ENCODE measurements at regions not wholly inside any gene's neighbourhood (a gene's known extent, or its start where the extent isn't known, plus 50 kb on each side); places are given as distances from the start of the nearest gene placed in this dataset.

DNA sequence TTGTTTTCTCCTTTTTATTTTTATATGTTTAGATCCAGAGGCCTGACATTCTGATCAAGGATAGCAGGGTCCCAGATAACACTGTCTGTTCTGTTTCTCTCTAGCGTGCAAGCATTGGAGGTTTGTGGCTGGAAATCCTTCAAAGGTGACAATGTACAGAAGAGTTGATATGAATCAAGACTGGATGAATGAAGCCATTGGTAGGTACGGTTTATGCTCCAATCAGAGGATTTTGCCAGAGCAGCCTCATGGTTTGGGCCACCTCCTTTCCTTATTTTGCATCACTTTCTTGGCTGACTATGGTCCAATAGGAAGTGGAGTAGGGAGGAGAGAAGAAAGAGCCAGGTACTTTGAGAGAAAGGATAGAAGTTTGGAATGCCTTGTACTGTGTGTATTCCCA, 484.8 kb upstream of the JAG1 start:
- H3K9ac ChIP-seq (ENCODE audit: low read depth, low read length): no peak overlapping the region

GRCh38 chr20:11159728-11160127, 485.9 kb upstream of the JAG1 start:
- H3K4me1 ChIP-seq (ENCODE audit: control insufficient read depth, insufficient read depth, low read length): no peaks in the 10 kb centered on the region
- no peaks in the 10 kb centered on the region for H3K27me3 ChIP-seq (ENCODE audit: control insufficient read depth, insufficient read depth, low read length)
- H3K9ac ChIP-seq (ENCODE audit: low read depth, low read length): no peak overlapping the region
- no peak overlapping the region for H3K27ac ChIP-seq (ENCODE audit: low read depth, low read length)
- H3K9me3 ChIP-seq (ENCODE audit: control insufficient read depth, insufficient read depth, low read length): no peaks in the 10 kb centered on the region
- H3K4me3 ChIP-seq (ENCODE audit: low read depth, low read length): no peak overlapping the region
- no peaks in the 10 kb centered on the region for H3K36me3 ChIP-seq (ENCODE audit: control insufficient read depth, insufficient read depth, low read length)

More for the DNA sequence above, 484.8 kb upstream of the JAG1 start:
- no peaks in the 10 kb centered on the region for H3K36me3 ChIP-seq (ENCODE audit: control insufficient read depth, insufficient read depth, low read length)
- H3K27me3 ChIP-seq (ENCODE audit: control insufficient read depth, insufficient read depth, low read length): no peaks in the 10 kb centered on the region
- no peaks in the 10 kb centered on the region for H3K9me3 ChIP-seq (ENCODE audit: control insufficient read depth, insufficient read depth, low read length)
- H3K4me3 ChIP-seq (ENCODE audit: low read depth, low read length): no peak overlapping the region
- H3K27ac ChIP-seq (ENCODE audit: low read depth, low read length): no peak overlapping the region
- H3K4me1 ChIP-seq (ENCODE audit: control insufficient read depth, insufficient read depth, low read length): no peaks in the 10 kb centered on the region

GRCh38 chr20:11162026-11162775, 488.4 kb upstream of the JAG1 start:
- H3K9me3 ChIP-seq (ENCODE audit: control insufficient read depth, insufficient read depth, low read length): no peaks in the 10 kb centered on the region
- H3K27me3 ChIP-seq (ENCODE audit: control insufficient read depth, insufficient read depth, low read length): no peaks in the 10 kb centered on the region
- H3K9ac ChIP-seq (ENCODE audit: low read depth, low read length): no peak overlapping the region
- H3K4me1 ChIP-seq (ENCODE audit: control insufficient read depth, insufficient read depth, low read length): no peaks in the 10 kb centered on the region
- no peak overlapping the region for H3K27ac ChIP-seq (ENCODE audit: low read depth, low read length)
- no peak overlapping the region for H3K4me3 ChIP-seq (ENCODE audit: low read depth, low read length)
- no peaks in the 10 kb centered on the region for H3K36me3 ChIP-seq (ENCODE audit: control insufficient read depth, insufficient read depth, low read length)

- Histone ChIP-seq H3K27me3 (ENCODE audit: control insufficient read depth, insufficient read depth, low read length) (no peaks in the 10 kb centered on the region), H3K9ac (ENCODE audit: low read depth, low read length) (no peak overlapping the region), H3K4me3 (ENCODE audit: low read depth, low read length) (no peak overlapping the region), H3K4me1 (ENCODE audit: control insufficient read depth, insufficient read depth, low read length) (peaks cover 7% of the 10 kb centered on the region; the same call in 1 of the 2 replicates), H3K9me3 (ENCODE audit: control insufficient read depth, insufficient read depth, low read length) (no peaks in the 10 kb centered on the region), H3K36me3 (ENCODE audit: control insufficient read depth, insufficient read depth, low read length) (no peaks in the 10 kb centered on the region), H3K27ac (ENCODE audit: low read depth, low read length) (no peak overlapping the region)
Observed at GRCh38 chr20:11165789-11166188, 492.0 kb upstream of the JAG1 start.

GRCh38 chr20:11166712-11167111, 492.9 kb upstream of the JAG1 start:
- no peak overlapping the region for H3K9ac ChIP-seq (ENCODE audit: low read depth, low read length)
- no peaks in the 10 kb centered on the region for H3K9me3 ChIP-seq (ENCODE audit: control insufficient read depth, insufficient read depth, low read length)
- H3K4me3 ChIP-seq (ENCODE audit: low read depth, low read length): no peak overlapping the region
- H3K36me3 ChIP-seq (ENCODE audit: control insufficient read depth, insufficient read depth, low read length): no peaks in the 10 kb centered on the region
- H3K27me3 ChIP-seq (ENCODE audit: control insufficient read depth, insufficient read depth, low read length): no peaks in the 10 kb centered on the region
- no peak overlapping the region for H3K27ac ChIP-seq (ENCODE audit: low read depth, low read length)
- H3K4me1 ChIP-seq (ENCODE audit: control insufficient read depth, insufficient read depth, low read length): peaks cover 8% of the 10 kb centered on the region; the same call in 1 of the 2 replicates

DNA sequence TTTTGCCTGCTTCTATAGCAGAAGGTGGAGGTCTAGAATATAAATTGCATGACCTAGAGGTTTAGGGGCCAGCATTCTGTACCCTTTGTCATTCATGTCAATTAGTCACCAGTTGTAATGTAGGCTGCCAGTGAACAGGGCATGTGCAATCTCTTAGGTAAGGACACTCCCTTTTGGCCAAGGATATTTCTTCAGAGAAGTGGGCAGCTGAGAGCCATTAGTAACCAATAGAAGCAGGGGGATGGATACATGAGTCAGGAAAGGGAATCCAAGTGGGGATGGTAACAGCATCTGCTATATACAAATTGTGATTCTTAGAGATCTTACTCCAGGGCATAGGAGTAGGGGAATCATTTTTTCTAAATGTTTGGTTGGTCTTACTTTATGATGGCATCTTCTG, 494.2 kb upstream of the JAG1 start:
- no peak overlapping the region for H3K4me3 ChIP-seq (ENCODE audit: low read depth, low read length)
- no peaks in the 10 kb centered on the region for H3K27me3 ChIP-seq (ENCODE audit: control insufficient read depth, insufficient read depth, low read length)
- H3K9me3 ChIP-seq (ENCODE audit: control insufficient read depth, insufficient read depth, low read length): no peaks in the 10 kb centered on the region
- no peak overlapping the region for H3K27ac ChIP-seq (ENCODE audit: low read depth, low read length)
- peaks cover 8% of the 10 kb centered on the region; the same call in 1 of the 2 replicates for H3K4me1 ChIP-seq (ENCODE audit: control insufficient read depth, insufficient read depth, low read length)
- H3K36me3 ChIP-seq (ENCODE audit: control insufficient read depth, insufficient read depth, low read length): no peaks in the 10 kb centered on the region
- no peak overlapping the region for H3K9ac ChIP-seq (ENCODE audit: low read depth, low read length)

GRCh38 chr20:11170025-11170424, 496.2 kb upstream of the JAG1 start:
- H3K27me3 ChIP-seq (ENCODE audit: control insufficient read depth, insufficient read depth, low read length): no peaks in the 10 kb centered on the region
- H3K9me3 ChIP-seq (ENCODE audit: control insufficient read depth, insufficient read depth, low read length): no peaks in the 10 kb centered on the region
- no peak overlapping the region for H3K9ac ChIP-seq (ENCODE audit: low read depth, low read length)
- peaks cover 8% of the 10 kb centered on the region; the same call in 1 of the 2 replicates for H3K4me1 ChIP-seq (ENCODE audit: control insufficient read depth, insufficient read depth, low read length)
- no peak overlapping the region for H3K27ac ChIP-seq (ENCODE audit: low read depth, low read length)
- no peaks in the 10 kb centered on the region for H3K36me3 ChIP-seq (ENCODE audit: control insufficient read depth, insufficient read depth, low read length)
- no peak overlapping the region for H3K4me3 ChIP-seq (ENCODE audit: low read depth, low read length)

GRCh38 chr20:11170565-11170964, 496.8 kb upstream of the JAG1 start:
- no peak overlapping the region for H3K9ac ChIP-seq (ENCODE audit: low read depth, low read length)
- no peaks in the 10 kb centered on the region for H3K9me3 ChIP-seq (ENCODE audit: control insufficient read depth, insufficient read depth, low read length)
- no peaks in the 10 kb centered on the region for H3K36me3 ChIP-seq (ENCODE audit: control insufficient read depth, insufficient read depth, low read length)
- H3K4me3 ChIP-seq (ENCODE audit: low read depth, low read length): no peak overlapping the region
- peaks cover 8% of the 10 kb centered on the region; the same call in 1 of the 2 replicates for H3K4me1 ChIP-seq (ENCODE audit: control insufficient read depth, insufficient read depth, low read length)
- no peaks in the 10 kb centered on the region for H3K27me3 ChIP-seq (ENCODE audit: control insufficient read depth, insufficient read depth, low read length)
- no peak overlapping the region for H3K27ac ChIP-seq (ENCODE audit: low read depth, low read length)

DNA sequence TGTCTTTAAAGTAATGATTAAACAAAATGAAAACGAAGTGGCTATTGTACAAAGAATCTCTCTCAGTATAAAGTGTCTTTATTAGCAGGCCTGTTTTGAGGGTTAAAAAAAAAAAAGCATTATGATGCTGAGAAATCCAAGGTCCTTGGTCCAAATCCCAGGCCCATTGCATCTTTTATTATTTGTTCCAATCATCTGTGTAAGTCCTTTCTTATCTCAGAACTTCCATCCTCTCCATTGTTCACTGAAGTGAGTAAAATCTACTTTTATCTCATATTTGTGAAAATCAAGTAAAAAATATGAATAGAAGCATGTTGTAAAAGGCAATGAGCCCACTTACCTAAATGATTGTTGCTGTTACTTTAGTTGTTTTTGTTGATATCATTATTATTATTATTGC, 499.1 kb upstream of the JAG1 start:
- Histone ChIP-seq H3K4me3 (ENCODE audit: low read depth, low read length) (no peak overlapping the region), H3K36me3 (ENCODE audit: control insufficient read depth, insufficient read depth, low read length) (no peaks in the 10 kb centered on the region), H3K27me3 (ENCODE audit: control insufficient read depth, insufficient read depth, low read length) (no peaks in the 10 kb centered on the region), H3K9me3 (ENCODE audit: control insufficient read depth, insufficient read depth, low read length) (no peaks in the 10 kb centered on the region), H3K27ac (ENCODE audit: low read depth, low read length) (no peak overlapping the region), H3K9ac (ENCODE audit: low read depth, low read length) (no peak overlapping the region), H3K4me1 (ENCODE audit: control insufficient read depth, insufficient read depth, low read length) (peaks cover 8% of the 10 kb centered on the region; the same call in 1 of the 2 replicates)

- H3K4me1 ChIP-seq (ENCODE audit: control insufficient read depth, insufficient read depth, low read length): peaks cover 8% of the 10 kb centered on the region; the same call in 1 of the 2 replicates
- no peak overlapping the region for H3K4me3 ChIP-seq (ENCODE audit: low read depth, low read length)
- H3K9me3 ChIP-seq (ENCODE audit: control insufficient read depth, insufficient read depth, low read length): no peaks in the 10 kb centered on the region
- no peak overlapping the region for H3K27ac ChIP-seq (ENCODE audit: low read depth, low read length)
- H3K9ac ChIP-seq (ENCODE audit: low read depth, low read length): no peak overlapping the region
- H3K27me3 ChIP-seq (ENCODE audit: control insufficient read depth, insufficient read depth, low read length): no peaks in the 10 kb centered on the region
- no peaks in the 10 kb centered on the region for H3K36me3 ChIP-seq (ENCODE audit: control insufficient read depth, insufficient read depth, low read length)
Observed at GRCh38 chr20:11173916-11174315, 500.1 kb upstream of the JAG1 start.

- peaks cover 8% of the 10 kb centered on the region; the same call in 1 of the 2 replicates for H3K4me1 ChIP-seq (ENCODE audit: control insufficient read depth, insufficient read depth, low read length)
- H3K9me3 ChIP-seq (ENCODE audit: control insufficient read depth, insufficient read depth, low read length): no peaks in the 10 kb centered on the region
- H3K36me3 ChIP-seq (ENCODE audit: control insufficient read depth, insufficient read depth, low read length): no peaks in the 10 kb centered on the region
- H3K27me3 ChIP-seq (ENCODE audit: control insufficient read depth, insufficient read depth, low read length): no peaks in the 10 kb centered on the region
- H3K27ac ChIP-seq (ENCODE audit: low read depth, low read length): no peak overlapping the region
- no peak overlapping the region for H3K4me3 ChIP-seq (ENCODE audit: low read depth, low read length)
- no peak overlapping the region for H3K9ac ChIP-seq (ENCODE audit: low read depth, low read length)
Observed at GRCh38 chr20:11174861-11175260, 501.1 kb upstream of the JAG1 start.

Data from HUES48 (cell line).